Lung microvascular endothelial cell (primary cell): ENCODE measurements at regions not wholly inside any gene's neighbourhood (a gene's known extent, or its start where the extent isn't known, plus 50 kb on each side); places are given as distances from the start of the nearest gene placed in this dataset.
"Not testable (repeated sequence)": the region's sequence is repeated elsewhere in the genome, so short reads cannot be mapped to it uniquely, and the experiment has no call there.

Experiments used
- DNase-seq, 2 donors: peaks; one replicate each; pipeline versions ENCODE4 v3.0.0 to v3.0.0-alpha.2; 2010; ENCODE audit warnings: low read depth in 2 of 2

- not testable (repeated sequence) for DNase-seq
These were observed 262.5 kb downstream of the SMARCA2 start for GRCh38 chr9:2277644-2278043.

- not testable (repeated sequence) for DNase-seq
These were observed 264.0 kb downstream of the SMARCA2 start for GRCh38 chr9:2279138-2279537.

- DNase-seq: no peak
These were observed 266.1 kb downstream of the SMARCA2 start for GRCh38 chr9:2281031-2281802.

- no peak for DNase-seq
These were observed 266.6 kb downstream of the SMARCA2 start for GRCh38 chr9:2281803-2282185.

GRCh38 chr9:2284770-2285169 is 269.6 kb downstream of the SMARCA2 start:
- DNase-seq: no peak

- DNase-seq: no peak
These were observed 270.5 kb downstream of the SMARCA2 start for GRCh38 chr9:2285416-2286332.

GRCh38 chr9:2286333-2286705 is 271.2 kb downstream of the SMARCA2 start:
- DNase-seq: no peak

GRCh38 chr9:2286825-2287455 is 271.8 kb downstream of the SMARCA2 start:
- no peak for DNase-seq

GRCh38 chr9:2288309-2288708 is 273.2 kb downstream of the SMARCA2 start:
- no peak for DNase-seq

GRCh38 chr9:2289263-2289662 is 274.1 kb downstream of the SMARCA2 start:
- DNase-seq: no peak

GRCh38 chr9:2290382-2290781 is 275.2 kb downstream of the SMARCA2 start:
- no peak for DNase-seq

GRCh38 chr9:2291980-2292704 is 277.0 kb downstream of the SMARCA2 start:
- no peak for DNase-seq

GRCh38 chr9:2292733-2293132 is 277.6 kb downstream of the SMARCA2 start:
- DNase-seq: no peak

GRCh38 chr9:2297771-2298170 is 282.6 kb downstream of the SMARCA2 start:
- no peak for DNase-seq

- DNase-seq: no peak
These were observed 283.1 kb downstream of the SMARCA2 start for GRCh38 chr9:2298217-2298616.

GRCh38 chr9:2299156-2299842 is 284.2 kb downstream of the SMARCA2 start:
- DNase-seq: peak in 1 of 2 donors; percentile 6

- no peak for DNase-seq
These were observed 284.7 kb downstream of the SMARCA2 start for GRCh38 chr9:2299843-2300205.

GRCh38 chr9:2300325-2300724 is 285.2 kb downstream of the SMARCA2 start:
- DNase-seq: no peak

- no peak for DNase-seq
These were observed 287.5 kb downstream of the SMARCA2 start for GRCh38 chr9:2302606-2303005.

- DNase-seq: no peak
These were observed 287.9 kb downstream of the SMARCA2 start for GRCh38 chr9:2303056-2303455.

GRCh38 chr9:2307480-2307879 is 292.3 kb downstream of the SMARCA2 start:
- DNase-seq: peak; percentile 43 to 69
